AG09319 (cell line): ENCODE measurements at regions not wholly inside any gene's neighbourhood (a gene's known extent, or its start where the extent isn't known, plus 50 kb on each side); places are given as distances from the start of the nearest gene placed in this dataset.

ENCODE experiments used
- DNase-seq: peaks from one replicate; pipeline ENCODE4 v3.0.0-alpha.2; 2010; ENCODE audit warnings: low read depth; ENCODE audit errors: extremely low read depth
- CTCF ChIP-seq: IDR thresholded peaks from 2 replicates; pipeline ENCODE4 v1.5.1; 2011; ENCODE audit warnings: low read depth, mild to moderate bottlenecking, inconsistent platforms, low read length, moderate library complexity

- TF ChIP-seq CTCF: no peak
- DNase-seq: no peak
These were observed 187.4 kb upstream of the KCNK2 start for GRCh38 chr1:214895011-214895600.

GRCh38 chr1:214896921-214897320 is 185.6 kb upstream of the KCNK2 start:
- no peak for DNase-seq
- no peak for TF ChIP-seq CTCF

DNA sequence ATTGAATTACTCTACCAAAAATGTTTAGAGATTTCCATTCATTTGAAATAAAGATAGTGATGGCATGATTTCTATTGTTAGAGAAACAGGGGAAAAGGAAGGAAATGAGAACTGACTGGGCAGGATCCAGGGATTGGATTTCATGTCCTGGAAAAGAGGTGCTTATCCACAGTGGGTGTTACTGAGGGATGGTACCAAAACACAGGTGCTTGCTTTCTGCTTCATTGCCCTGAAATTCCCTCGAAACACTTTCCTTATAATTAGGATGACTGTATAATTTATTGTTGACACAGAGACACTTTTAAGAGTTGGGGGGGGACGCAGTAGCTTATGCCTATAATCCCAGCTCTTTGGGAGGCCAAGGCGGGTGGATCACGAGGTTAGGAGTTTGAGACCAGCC is 185.0 kb upstream of the KCNK2 start:
- DNase-seq: no peak
- no peak for TF ChIP-seq CTCF

GRCh38 chr1:214898161-214898560 is 184.4 kb upstream of the KCNK2 start:
- TF ChIP-seq CTCF: no peak
- no peak for DNase-seq

- no peak for TF ChIP-seq CTCF
- DNase-seq: no peak
These were observed 183.8 kb upstream of the KCNK2 start for GRCh38 chr1:214898718-214899117.

- no peak for TF ChIP-seq CTCF
- DNase-seq: no peak
These were observed 182.6 kb upstream of the KCNK2 start for GRCh38 chr1:214899908-214900460.

- TF ChIP-seq CTCF: no peak
These were observed 181.9 kb upstream of the KCNK2 start for GRCh38 chr1:214900590-214900989.

More at GRCh38 chr1:214900590-214900989, 181.9 kb upstream of the KCNK2 start:
- DNase-seq: no peak
